GDM1 (cell line): ENCODE measurements at regions not wholly inside any gene's neighbourhood (a gene's known extent, or its start where the extent isn't known, plus 50 kb on each side); places are given as distances from the start of the nearest gene placed in this dataset.
"Not testable (repeated sequence)": the region's sequence is repeated elsewhere in the genome, so short reads cannot be mapped to it uniquely, and the experiment has no call there.

ENCODE experiments used
- DNase-seq: peaks from one replicate; lab custom pipeline; 2025; lab: John Stamatoyannopoulos, UW

- no peak for DNase-seq
These were observed 362.7 kb upstream of the SYT1 start for GRCh38 chr12:78501825-78502224.

- no peak for DNase-seq
These were observed 345.2 kb upstream of the SYT1 start for GRCh38 chr12:78519422-78519821.

- no peak for DNase-seq
These were observed 334.3 kb upstream of the SYT1 start for GRCh38 chr12:78530100-78530765.

GRCh38 chr12:78531831-78532458 is 332.6 kb upstream of the SYT1 start:
- no peak for DNase-seq

- DNase-seq, result no peak
These were observed 330.3 kb upstream of the SYT1 start for GRCh38 chr12:78534311-78534710.

- no peak for DNase-seq
These were observed 323.8 kb upstream of the SYT1 start for GRCh38 chr12:78540606-78541336.

- DNase-seq, result no peak
These were observed 313.7 kb upstream of the SYT1 start for GRCh38 chr12:78550831-78551230.

- DNase-seq, result no peak
These were observed 308.8 kb upstream of the SYT1 start for GRCh38 chr12:78555802-78556201.

GRCh38 chr12:78556651-78557050 is 307.9 kb upstream of the SYT1 start:
- DNase-seq, result no peak

- no peak for DNase-seq
These were observed 305.2 kb upstream of the SYT1 start for GRCh38 chr12:78559416-78559815.

GRCh38 chr12:78559886-78560285 is 304.7 kb upstream of the SYT1 start:
- no peak for DNase-seq

- DNase-seq, result no peak
These were observed 303.9 kb upstream of the SYT1 start for GRCh38 chr12:78560633-78561032.

GRCh38 chr12:78562368-78563205 is 302.0 kb upstream of the SYT1 start:
- DNase-seq, result no peak

GRCh38 chr12:78563826-78564225 is 300.7 kb upstream of the SYT1 start:
- DNase-seq, result no peak

GRCh38 chr12:78566456-78566855 is 298.1 kb upstream of the SYT1 start:
- no peak for DNase-seq

GRCh38 chr12:78568321-78569020 is 296.1 kb upstream of the SYT1 start:
- no peak for DNase-seq

- DNase-seq, result no peak
These were observed 292.6 kb upstream of the SYT1 start for GRCh38 chr12:78571953-78572352.

- not testable (repeated sequence) for DNase-seq
These were observed 289.4 kb upstream of the SYT1 start for GRCh38 chr12:78575208-78575607.

- DNase-seq, result no peak
These were observed 284.7 kb upstream of the SYT1 start for GRCh38 chr12:78579846-78580245.

GRCh38 chr12:78580296-78580695 is 284.3 kb upstream of the SYT1 start:
- no peak for DNase-seq

- DNase-seq, result peak; percentile 1
These were observed 279.9 kb upstream of the SYT1 start for GRCh38 chr12:78584695-78585094.

- DNase-seq, result no peak
These were observed 279.4 kb upstream of the SYT1 start for GRCh38 chr12:78585132-78585531.
